Lung (tissue), 11 donors: ENCODE measurements at regions not wholly inside any gene's neighbourhood (a gene's known extent, or its start where the extent isn't known, plus 50 kb on each side); places are given as distances from the start of the nearest gene placed in this dataset.

Source experiments
- ATAC-seq: fragments of 200-7000 bp; cut with Tn5 transposase; one replicate; pipeline ENCODE4 v1.9.1; 2020; ENCODE audit warnings: moderate number of reproducible peaks; ENCODE audit not compliant: insufficient read depth, low FRiP score
- DNase-seq, 3 donors: peaks; one replicate each; pipeline ENCODE4 v3.0.0-alpha.2; 2013 to 2017
- H3K27ac ChIP-seq, 2 donors: one replicate each; pipeline ENCODE4 v1.5.1; 2013; ENCODE audit warnings: mild to moderate bottlenecking in 2 of 2, moderate library complexity in 2 of 2, control low read depth in 1 of 2, inconsistent platforms in 1 of 2, low read depth in 1 of 2, low read length in 1 of 2
- H3K27me3 ChIP-seq, 3 donors: one replicate each; pipeline ENCODE4 v1.5.1; 2013; ENCODE audit warnings: low read length in 2 of 3; ENCODE audit not compliant: control insufficient read depth in 3 of 3, insufficient read depth in 3 of 3
- H3K36me3 ChIP-seq, 4 donors: one replicate each; pipeline ENCODE4 v1.5.1; 2013; ENCODE audit warnings: low read length in 4 of 4, mild to moderate bottlenecking in 1 of 4, moderate library complexity in 1 of 4; ENCODE audit not compliant: control insufficient read depth in 4 of 4, insufficient read depth in 4 of 4
- H3K4me1 ChIP-seq, 5 donors: one replicate each; pipeline ENCODE4 v1.5.1; 2013; ENCODE audit warnings: low read length in 5 of 5, mild to moderate bottlenecking in 2 of 5, moderate library complexity in 1 of 5; ENCODE audit not compliant: control insufficient read depth in 5 of 5, insufficient read depth in 5 of 5
- H3K4me3 ChIP-seq: one replicate; pipeline ENCODE4 v1.5.1; 2013; ENCODE audit warnings: mild to moderate bottlenecking, control low read depth, moderate library complexity
- H3K9ac ChIP-seq, 2 donors: one replicate each; pipeline ENCODE4 v1.5.1; 2013; ENCODE audit warnings: low read length in 2 of 2, control low read depth in 1 of 2; ENCODE audit not compliant: insufficient read depth in 1 of 2
- H3K9me3 ChIP-seq, 4 donors: one replicate each; pipeline ENCODE4 v1.5.1; 2013; ENCODE audit warnings: low read length in 3 of 4, mild to moderate bottlenecking in 1 of 4, moderate library complexity in 1 of 4; ENCODE audit not compliant: control insufficient read depth in 4 of 4, insufficient read depth in 3 of 4
- WGBS, 2 donors: extraction: QIAGEN DNeasy Blood & Tissue Kit; methylation state at CpG; one replicate each; pipeline ENCODE4 v1.1.7; 2013; 5-methylcytosine and 5-hydroxymethylcytosine counted together
- TF ChIP-seq, protein P1 (sequence below): IDR thresholded peaks from 2 replicates; pipeline ENCODE4 v1.5.1; 2012; ENCODE audit warnings: mild to moderate bottlenecking; ENCODE audit errors: control extremely low read depth, extremely low read depth
- donor health status: control.
- donor health status: control.
- donor health status: Bipolar disorder and iron deficiency.
- donor health status: healthy.
- donor health status: DM: yes; HTN: yes; CAD: no.

DNA sequence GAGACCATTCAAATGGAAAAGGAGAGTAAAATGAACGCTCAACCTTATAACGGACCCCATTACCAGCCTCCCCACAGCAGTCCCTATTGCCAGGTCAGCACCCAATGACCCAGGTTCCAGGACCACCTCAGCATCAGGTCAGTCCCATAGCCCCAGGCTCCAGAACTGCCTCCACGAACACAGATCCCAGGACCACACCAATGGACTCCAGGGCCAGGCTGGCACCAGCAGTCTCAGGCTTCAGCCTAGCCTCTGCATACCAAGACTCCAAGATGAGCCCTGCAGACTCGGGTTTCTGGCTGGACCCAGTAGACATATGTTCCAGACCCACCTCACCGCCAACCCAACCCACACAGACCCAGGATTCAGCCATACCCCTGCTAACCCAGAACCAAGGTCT, 625.0 kb upstream of the RGS18 start:
- no peak overlapping the region for H3K9ac ChIP-seq
- DNase-seq: no peak
- H3K36me3 ChIP-seq: no peaks in the 10 kb centered on the region
- no peak for ATAC-seq
- 85 to 94% methylated on average over 5 of the region's 5 CpGs for WGBS, 2 donors
- TF ChIP-seq, protein P1, sequence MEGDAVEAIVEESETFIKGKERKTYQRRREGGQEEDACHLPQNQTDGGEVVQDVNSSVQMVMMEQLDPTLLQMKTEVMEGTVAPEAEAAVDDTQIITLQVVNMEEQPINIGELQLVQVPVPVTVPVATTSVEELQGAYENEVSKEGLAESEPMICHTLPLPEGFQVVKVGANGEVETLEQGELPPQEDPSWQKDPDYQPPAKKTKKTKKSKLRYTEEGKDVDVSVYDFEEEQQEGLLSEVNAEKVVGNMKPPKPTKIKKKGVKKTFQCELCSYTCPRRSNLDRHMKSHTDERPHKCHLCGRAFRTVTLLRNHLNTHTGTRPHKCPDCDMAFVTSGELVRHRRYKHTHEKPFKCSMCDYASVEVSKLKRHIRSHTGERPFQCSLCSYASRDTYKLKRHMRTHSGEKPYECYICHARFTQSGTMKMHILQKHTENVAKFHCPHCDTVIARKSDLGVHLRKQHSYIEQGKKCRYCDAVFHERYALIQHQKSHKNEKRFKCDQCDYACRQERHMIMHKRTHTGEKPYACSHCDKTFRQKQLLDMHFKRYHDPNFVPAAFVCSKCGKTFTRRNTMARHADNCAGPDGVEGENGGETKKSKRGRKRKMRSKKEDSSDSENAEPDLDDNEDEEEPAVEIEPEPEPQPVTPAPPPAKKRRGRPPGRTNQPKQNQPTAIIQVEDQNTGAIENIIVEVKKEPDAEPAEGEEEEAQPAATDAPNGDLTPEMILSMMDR: no peak
- H3K27ac ChIP-seq: no peak overlapping the region
- H3K27me3 ChIP-seq: no peaks in the 10 kb centered on the region
- H3K4me3 ChIP-seq: no peak overlapping the region
- no peaks in the 10 kb centered on the region for H3K4me1 ChIP-seq
- H3K9me3 ChIP-seq: peaks cover 0 to 5% (median 0%) of the 10 kb centered on the region in 4 donors

DNA sequence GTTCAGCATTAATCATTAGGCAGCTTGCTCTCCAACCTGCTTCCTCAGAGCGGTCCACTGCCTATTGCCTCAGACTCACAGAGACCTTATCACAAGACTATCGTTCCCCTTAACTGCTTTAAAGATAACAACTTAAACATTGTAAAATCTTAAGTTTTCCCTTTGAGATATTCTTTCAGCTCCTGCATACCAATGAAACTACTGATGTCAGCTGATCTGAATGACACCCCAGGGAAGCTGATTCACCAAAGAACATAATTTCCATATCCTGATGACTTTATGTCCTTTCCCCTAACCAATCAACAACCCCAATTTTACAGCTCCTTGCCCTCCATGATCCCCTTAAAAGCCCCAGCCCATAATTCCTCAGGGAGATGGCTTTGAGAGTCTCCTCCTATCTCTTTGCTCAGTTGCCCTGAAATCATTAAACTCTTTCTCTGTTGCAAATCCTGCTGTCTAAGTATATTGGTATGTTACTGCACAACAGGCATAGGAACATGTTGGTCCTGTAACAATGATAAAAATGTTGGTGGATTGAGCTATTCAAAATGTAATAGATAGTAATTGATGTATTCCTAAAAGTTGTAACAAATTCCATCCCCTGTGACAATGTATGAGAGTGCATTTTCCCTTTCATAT, 621.4 kb upstream of the RGS18 start:
- peaks cover 0 to 5% (median 0%) of the 10 kb centered on the region in 4 donors for H3K9me3 ChIP-seq
- no peaks in the 10 kb centered on the region for H3K27me3 ChIP-seq
- DNase-seq (no peak), ATAC-seq (no peak)
- no peak overlapping the region for H3K27ac ChIP-seq
- no peak overlapping the region for H3K9ac ChIP-seq
- H3K4me3 ChIP-seq: no peak overlapping the region
- no peaks in the 10 kb centered on the region for H3K4me1 ChIP-seq
- 64 to 89% methylated on average over 2 of the region's 2 CpGs for WGBS, 2 donors
- TF ChIP-seq, protein P1: no peak
- no peaks in the 10 kb centered on the region for H3K36me3 ChIP-seq

DNA sequence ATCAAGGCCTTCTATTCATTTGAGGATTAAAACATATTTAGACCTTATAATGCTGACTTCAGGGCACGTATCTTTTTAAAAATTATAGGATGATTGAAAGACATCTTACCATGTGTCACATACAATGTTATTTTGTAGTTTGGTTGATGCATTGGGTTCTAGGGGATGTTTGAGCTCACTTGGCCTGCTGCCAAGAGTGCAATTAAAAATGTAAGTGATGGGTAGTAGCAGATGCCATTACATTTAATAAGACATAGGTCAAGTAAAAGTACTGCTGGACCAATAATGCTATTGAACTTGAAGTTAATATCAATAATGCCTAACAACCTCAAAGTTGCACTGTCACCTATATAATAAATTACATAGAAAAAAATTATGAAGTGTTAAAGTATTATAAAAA, 616.5 kb upstream of the RGS18 start:
- TF ChIP-seq, protein P1: no peak
- Histone ChIP-seq H3K9ac (no peak overlapping the region), H3K27me3 (no peaks in the 10 kb centered on the region), H3K9me3 (peaks cover 0 to 4% (median 0%) of the 10 kb centered on the region in 4 donors), H3K36me3 (no peaks in the 10 kb centered on the region), H3K27ac (no peak overlapping the region), H3K4me3 (no peak overlapping the region), H3K4me1 (no peaks in the 10 kb centered on the region)
- ATAC-seq: no peak
- no peak for DNase-seq
- whole genome bisulfite sequencing, 2 donors: 78 to 80% methylated on average over 1 of the region's 1 CpG

DNA sequence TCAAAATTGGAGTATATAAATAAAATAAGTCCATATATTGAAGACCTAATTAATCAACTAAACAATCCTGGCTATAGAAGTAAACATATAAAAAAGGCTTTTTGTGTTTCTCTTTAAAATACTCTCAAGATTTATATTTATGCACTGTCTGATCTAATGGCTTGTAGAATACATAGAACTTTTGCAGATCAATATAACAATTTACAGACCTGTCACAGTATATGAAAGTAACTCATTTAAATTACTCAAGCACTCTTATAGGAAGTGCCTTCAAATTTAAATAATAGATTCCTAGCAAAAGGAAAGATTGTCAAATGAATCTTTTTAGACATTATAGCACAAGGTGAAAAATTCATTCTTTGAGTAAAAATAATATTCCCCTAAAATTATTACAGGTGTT, 615.8 kb upstream of the RGS18 start:
- no peak for ATAC-seq
- Histone ChIP-seq H3K4me3 (no peak overlapping the region), H3K27ac (no peak overlapping the region), H3K9ac (no peak overlapping the region), H3K9me3 (no peaks in the 10 kb centered on the region), H3K27me3 (no peaks in the 10 kb centered on the region), H3K4me1 (no peaks in the 10 kb centered on the region), H3K36me3 (no peaks in the 10 kb centered on the region)
- DNase-seq: no peak
- TF ChIP-seq, protein P1: no peak
